Choroid plexus epithelial cell (primary cell): ENCODE measurements at regions not wholly inside any gene's neighbourhood (a gene's known extent, or its start where the extent isn't known, plus 50 kb on each side); places are given as distances from the start of the nearest gene placed in this dataset.
A peak's percentile ranks its signal among the peaks of the same experiment; 100 is the strongest.

Experiments
- DNase-seq: peaks from one replicate; pipeline ENCODE4 v3.0.0-alpha.2; 2010; ENCODE audit warnings: low read depth
- H3K4me3 ChIP-seq: 2 replicates; pipeline ENCODE4 v1.5.1; 2011; ENCODE audit warnings: low read depth, mild to moderate bottlenecking, control low read depth, low read length, moderate library complexity
- CTCF ChIP-seq: conservative IDR thresholded peaks from 2 replicates; pipeline ENCODE4 v1.5.1; 2011; ENCODE audit warnings: low read depth, mild to moderate bottlenecking, control low read depth, inconsistent platforms, low read length, moderate library complexity

GRCh38 chrX:69554321-69554947, 50.3 kb downstream of the NALF2 start:
- H3K4me3 ChIP-seq: no peak overlapping the region
- no peak for TF ChIP-seq CTCF
- DNase-seq: no peak

GRCh38 chrX:69555481-69556041, 51.4 kb downstream of the NALF2 start:
- TF ChIP-seq CTCF: no peak
- H3K4me3 ChIP-seq: no peak overlapping the region
- DNase-seq: peak; percentile 37

GRCh38 chrX:69556060-69557011, 52.2 kb downstream of the NALF2 start:
- DNase-seq: peak; percentile 88
- no peak for TF ChIP-seq CTCF
- no peak overlapping the region for H3K4me3 ChIP-seq

GRCh38 chrX:69562904-69563578, 52.9 kb upstream of the EDA start:
- DNase-seq: no peak
- H3K4me3 ChIP-seq: no peak overlapping the region
- no peak for TF ChIP-seq CTCF

- DNase-seq: no peak
- TF ChIP-seq CTCF: no peak
- H3K4me3 ChIP-seq: no peak overlapping the region
Measured at GRCh38 chrX:69564665-69565064, 51.2 kb upstream of the EDA start.

GRCh38 chrX:69565247-69565815, 50.6 kb upstream of the EDA start:
- no peak for TF ChIP-seq CTCF
- no peak overlapping the region for H3K4me3 ChIP-seq

More at GRCh38 chrX:69565247-69565815, 50.6 kb upstream of the EDA start:
- no peak for DNase-seq
